ENCODE measurements at regions not wholly inside any gene's neighbourhood (a gene's known extent, or its start where the extent isn't known, plus 50 kb on each side); places are given as distances from the start of the nearest gene placed in this dataset.

- TF ChIP-seq, protein P1, sequence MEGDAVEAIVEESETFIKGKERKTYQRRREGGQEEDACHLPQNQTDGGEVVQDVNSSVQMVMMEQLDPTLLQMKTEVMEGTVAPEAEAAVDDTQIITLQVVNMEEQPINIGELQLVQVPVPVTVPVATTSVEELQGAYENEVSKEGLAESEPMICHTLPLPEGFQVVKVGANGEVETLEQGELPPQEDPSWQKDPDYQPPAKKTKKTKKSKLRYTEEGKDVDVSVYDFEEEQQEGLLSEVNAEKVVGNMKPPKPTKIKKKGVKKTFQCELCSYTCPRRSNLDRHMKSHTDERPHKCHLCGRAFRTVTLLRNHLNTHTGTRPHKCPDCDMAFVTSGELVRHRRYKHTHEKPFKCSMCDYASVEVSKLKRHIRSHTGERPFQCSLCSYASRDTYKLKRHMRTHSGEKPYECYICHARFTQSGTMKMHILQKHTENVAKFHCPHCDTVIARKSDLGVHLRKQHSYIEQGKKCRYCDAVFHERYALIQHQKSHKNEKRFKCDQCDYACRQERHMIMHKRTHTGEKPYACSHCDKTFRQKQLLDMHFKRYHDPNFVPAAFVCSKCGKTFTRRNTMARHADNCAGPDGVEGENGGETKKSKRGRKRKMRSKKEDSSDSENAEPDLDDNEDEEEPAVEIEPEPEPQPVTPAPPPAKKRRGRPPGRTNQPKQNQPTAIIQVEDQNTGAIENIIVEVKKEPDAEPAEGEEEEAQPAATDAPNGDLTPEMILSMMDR (conservative IDR thresholded peaks at IDR 0.05; ENCODE audit: low read length): no peak
- no peak for TF ChIP-seq EZH2phosphoT487 (IDR thresholded peaks at IDR 0.05; ENCODE audit: borderline replicate concordance)
Measured at GRCh38 chr15:69809421-69809820, 288.3 kb downstream of the TLE3 start.

All from Loucy (cell line).